ENCODE measurements at regions not wholly inside any gene's neighbourhood (a gene's known extent, or its start where the extent isn't known, plus 50 kb on each side); places are given as distances from the start of the nearest gene placed in this dataset.

- TF ChIP-seq EZH2phosphoT487 (IDR thresholded peaks at IDR 0.05; ENCODE audit: low read depth, severe bottlenecking, unreplicated experiment) (no peak), CTCF (IDR thresholded peaks at IDR 0.05; ENCODE audit: poor library complexity) (no peak)
Measured at GRCh38 chr11:33448461-33449130, 191.4 kb downstream of the HIPK3 start.

All from hepatocyte (in vitro differentiated cells).